Stimulated activated CD4-positive, alpha-beta T cell treated with anti-CD3 and anti-CD28 coated beads, Interleukin-12 subunit alpha, Interleukin-12 subunit beta, amount 100 ng/mL, for 48 hours (primary cell): ENCODE measurements at regions not wholly inside any gene's neighbourhood (a gene's known extent, or its start where the extent isn't known, plus 50 kb on each side); places are given as distances from the start of the nearest gene placed in this dataset.
A peak's percentile ranks its signal among the peaks of the same experiment; 100 is the strongest.
"Not testable (repeated sequence)": the region's sequence is repeated elsewhere in the genome, so short reads cannot be mapped to it uniquely, and the experiment has no call there.

Experiments used
- DNase-seq, 3 donors: peaks; one replicate each; pipeline ENCODE4 v3.0.0-alpha.2; 2020; ENCODE audit warnings: low read depth in 2 of 3, low spot score in 1 of 3

GRCh38 chr5:119694284-119694683, 64.9 kb downstream of the FAM170A start:
- DNase-seq, result no peak

GRCh38 chr5:119706049-119706448, 76.7 kb downstream of the FAM170A start:
- no peak for DNase-seq

- no peak for DNase-seq
These were observed 78.9 kb downstream of the FAM170A start for GRCh38 chr5:119708076-119708790.

- DNase-seq, result no peak
These were observed 92.4 kb downstream of the FAM170A start for GRCh38 chr5:119721775-119722174.

- not testable (repeated sequence) for DNase-seq
These were observed 95.9 kb downstream of the FAM170A start for GRCh38 chr5:119725291-119725690.

- DNase-seq, result no peak
These were observed 97.2 kb downstream of the FAM170A start for GRCh38 chr5:119726544-119726943.

GRCh38 chr5:119740225-119740624, 110.9 kb downstream of the FAM170A start:
- no peak for DNase-seq

- no peak for DNase-seq
These were observed 112.3 kb downstream of the FAM170A start for GRCh38 chr5:119741691-119742090.

- DNase-seq, result no peak
These were observed 113.0 kb downstream of the FAM170A start for GRCh38 chr5:119742311-119742710.

- DNase-seq, result peak in 1 of 3 donors; percentile 26
These were observed 114.6 kb downstream of the FAM170A start for GRCh38 chr5:119743927-119744326.

- no peak for DNase-seq
These were observed 116.6 kb downstream of the FAM170A start for GRCh38 chr5:119745976-119746375.

GRCh38 chr5:119746984-119747383, 117.6 kb downstream of the FAM170A start:
- no peak for DNase-seq

- no peak for DNase-seq
These were observed 121.8 kb downstream of the FAM170A start for GRCh38 chr5:119750887-119751733.

- DNase-seq, result no peak
These were observed 122.4 kb downstream of the FAM170A start for GRCh38 chr5:119751734-119752094.

- DNase-seq, result no peak
These were observed 123.8 kb downstream of the FAM170A start for GRCh38 chr5:119752921-119753886.

- DNase-seq, result not testable (repeated sequence)
These were observed 125.5 kb downstream of the FAM170A start for GRCh38 chr5:119754825-119755224.

- DNase-seq, result no peak
These were observed 127.9 kb downstream of the FAM170A start for GRCh38 chr5:119757276-119757675.

GRCh38 chr5:119769695-119770693, 140.6 kb downstream of the FAM170A start:
- DNase-seq, result not testable (repeated sequence)

GRCh38 chr5:119780145-119780544, 150.8 kb downstream of the FAM170A start:
- not testable (repeated sequence) for DNase-seq

GRCh38 chr5:119785057-119785456, 155.7 kb downstream of the FAM170A start:
- DNase-seq, result no peak
